GM18868 (cell line): ENCODE measurements at regions not wholly inside any gene's neighbourhood (a gene's known extent, or its start where the extent isn't known, plus 50 kb on each side); places are given as distances from the start of the nearest gene placed in this dataset.

ENCODE experiments used
- ATAC-seq: cut with Tn5 transposase; IDR thresholded peaks from one replicate; pipeline ENCODE4 v1.9.1; 2021; ENCODE audit warnings: mild to moderate bottlenecking, moderate library complexity; ENCODE audit not compliant: unreplicated experiment

- ATAC-seq, result no peak
These were observed 78.1 kb downstream of the SIK1 start for GRCh38 chr21:43348801-43349261.

GRCh38 chr21:43348170-43348766, 78.7 kb downstream of the SIK1 start:
- no peak for ATAC-seq

DNA sequence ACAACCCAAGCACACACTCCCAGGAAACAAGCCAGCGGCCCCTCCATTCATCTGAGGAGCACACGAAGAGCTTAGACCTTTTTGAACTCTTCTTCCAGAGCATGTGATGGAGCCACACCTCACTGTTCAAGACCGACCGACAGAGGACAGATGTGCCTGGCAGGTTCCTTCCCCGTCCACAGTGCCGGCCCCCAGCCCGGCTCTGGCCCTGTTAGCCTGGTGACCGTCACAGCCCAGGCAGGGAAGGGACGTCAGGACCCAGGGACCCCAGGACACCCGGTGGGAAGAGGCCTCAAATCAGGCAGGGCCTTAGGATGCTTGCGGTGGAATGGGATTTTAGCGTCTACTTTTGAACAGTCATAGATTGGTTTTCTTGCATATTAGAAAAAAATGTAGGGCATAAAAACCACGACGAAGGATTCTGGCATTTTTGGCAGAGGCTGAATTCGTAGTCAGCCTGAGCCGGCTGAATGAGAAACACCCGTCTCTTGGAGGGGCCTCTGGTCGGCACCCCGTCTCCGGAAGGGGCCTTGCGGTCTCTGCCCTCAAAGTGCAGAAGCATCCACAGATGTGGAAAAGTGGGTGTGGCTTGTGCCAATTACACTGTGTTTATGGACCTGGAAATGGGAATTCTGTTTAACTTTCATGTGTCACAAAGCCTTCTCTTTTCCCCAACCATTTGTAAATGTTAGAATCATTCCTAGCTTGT, 79.3 kb downstream of the SIK1 start:
- ATAC-seq, result no peak

- no peak for ATAC-seq
These were observed 80.4 kb downstream of the SIK1 start for GRCh38 chr21:43346551-43346950.

- no peak for ATAC-seq
These were observed 81.1 kb downstream of the SIK1 start for GRCh38 chr21:43345746-43346409.

DNA sequence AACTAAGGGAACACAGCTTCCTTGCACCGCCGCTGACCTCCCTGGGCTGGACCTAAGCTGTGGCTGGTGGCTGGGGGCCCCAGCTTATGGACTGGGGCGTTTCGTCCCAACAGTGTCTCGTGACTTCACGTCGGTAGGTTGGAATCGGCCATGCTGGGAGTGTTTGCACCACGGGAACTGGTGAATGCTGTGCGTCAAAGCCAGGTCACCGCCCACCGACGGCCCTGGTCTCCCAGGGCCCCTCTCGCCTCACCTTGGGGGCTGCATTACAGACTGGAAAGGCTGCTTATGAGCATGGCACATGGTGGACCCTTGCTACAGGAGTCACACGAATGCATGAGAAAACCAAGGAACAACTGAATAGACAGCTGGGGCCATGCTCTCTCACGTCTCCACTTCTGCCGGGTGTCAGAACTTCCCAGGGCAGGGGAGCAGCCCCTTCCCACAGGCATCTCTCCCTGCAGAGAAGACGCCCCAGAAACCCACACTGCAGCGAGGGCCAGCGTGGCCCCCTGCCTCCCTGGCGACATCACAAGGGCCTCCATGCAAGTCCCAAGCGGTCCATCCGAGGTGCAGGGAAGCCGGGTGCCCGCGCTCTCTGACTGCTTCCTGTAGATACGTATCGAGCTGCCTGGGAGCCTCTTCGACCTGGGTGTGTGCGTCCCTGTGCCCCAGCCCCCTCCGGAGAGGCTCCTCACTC, 81.7 kb downstream of the SIK1 start:
- ATAC-seq, result no peak

DNA sequence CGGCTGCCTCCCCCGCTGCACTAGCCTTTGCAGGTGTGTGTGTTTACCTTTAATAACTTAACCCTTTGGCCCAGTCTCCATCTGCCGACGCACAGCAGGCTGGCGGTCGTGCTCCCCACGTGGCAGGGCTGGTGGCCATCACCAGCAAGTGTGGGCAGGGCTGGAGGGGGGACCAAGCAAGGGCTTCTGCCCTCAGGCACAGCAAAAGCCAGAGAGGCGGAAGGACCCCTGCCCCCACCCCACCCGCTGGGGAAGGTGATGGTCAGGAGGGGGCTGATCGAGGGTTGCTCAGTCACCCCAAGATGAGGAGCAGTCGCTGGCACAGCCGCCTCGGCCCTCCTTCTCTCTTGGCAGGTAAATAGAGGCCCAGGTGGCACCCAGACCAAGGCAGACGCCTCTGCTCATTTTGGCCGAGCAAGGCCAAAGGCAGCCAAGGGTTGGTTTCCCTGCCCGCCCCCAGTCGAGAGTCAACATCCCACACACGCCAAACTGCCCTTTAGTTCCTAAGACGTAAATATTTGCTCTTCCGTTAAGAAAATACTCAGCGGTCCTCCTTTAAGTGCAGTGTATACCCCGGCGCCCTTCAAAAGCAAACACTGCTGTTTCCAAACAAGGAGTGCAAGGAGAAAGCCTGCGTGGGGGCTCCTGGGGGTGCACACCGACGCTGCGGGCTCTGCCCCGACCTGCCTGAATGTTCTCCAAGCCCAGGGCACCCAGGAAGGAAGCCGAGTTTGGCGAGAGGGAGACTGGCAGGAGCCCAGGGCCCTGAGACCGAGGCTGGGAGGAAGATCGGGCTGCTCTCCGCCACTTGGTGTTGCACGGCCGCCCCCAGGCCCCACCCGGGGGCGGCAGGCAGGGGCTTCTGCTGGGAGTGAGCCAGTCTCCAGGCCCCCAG, 82.7 kb downstream of the SIK1 start:
- ATAC-seq, result no peak

- ATAC-seq, result no peak
These were observed 83.6 kb downstream of the SIK1 start for GRCh38 chr21:43343095-43343991.

- ATAC-seq, result no peak
These were observed 84.5 kb downstream of the SIK1 start for GRCh38 chr21:43342301-43342881.

DNA sequence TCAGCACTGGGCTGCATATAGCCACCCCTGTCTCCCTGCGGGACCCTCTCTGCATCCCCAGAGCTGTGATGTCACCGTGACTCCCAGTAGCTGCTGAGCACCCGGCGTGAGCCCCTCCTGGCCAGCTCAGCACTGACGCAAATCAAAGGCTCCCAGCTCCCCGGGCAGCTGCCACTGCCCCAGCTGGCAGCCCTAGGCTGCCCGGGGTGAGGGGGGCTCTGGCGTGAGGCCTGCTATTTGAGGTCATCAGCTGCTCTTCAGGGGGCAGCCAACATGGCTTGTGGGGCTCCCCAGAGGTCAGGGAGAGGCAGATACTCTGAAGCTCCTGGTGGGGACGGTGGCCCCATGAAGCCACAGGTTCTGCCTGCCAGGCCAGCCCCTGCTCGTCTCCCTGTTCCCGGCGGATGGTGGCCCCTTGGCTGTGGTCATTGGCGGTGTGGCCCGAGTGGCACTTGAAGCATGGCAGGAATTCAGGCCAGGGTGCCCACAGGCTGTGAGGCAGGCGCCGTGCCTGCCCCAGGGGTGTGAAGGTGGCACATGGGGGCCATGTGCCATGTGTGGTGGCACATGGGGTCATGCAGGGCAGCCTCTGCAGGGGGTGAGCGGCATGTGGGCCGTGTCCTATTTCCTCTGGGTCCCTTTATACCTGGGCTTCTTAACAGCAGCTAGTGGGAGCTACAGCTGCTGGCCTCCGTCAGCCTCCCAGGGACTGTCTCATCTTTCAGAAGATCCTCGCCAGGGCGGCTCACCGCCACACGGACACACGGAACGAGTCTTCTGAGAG, 85.4 kb downstream of the SIK1 start:
- no peak for ATAC-seq

GRCh38 chr21:43340491-43341377, 86.2 kb downstream of the SIK1 start:
- no peak for ATAC-seq

DNA sequence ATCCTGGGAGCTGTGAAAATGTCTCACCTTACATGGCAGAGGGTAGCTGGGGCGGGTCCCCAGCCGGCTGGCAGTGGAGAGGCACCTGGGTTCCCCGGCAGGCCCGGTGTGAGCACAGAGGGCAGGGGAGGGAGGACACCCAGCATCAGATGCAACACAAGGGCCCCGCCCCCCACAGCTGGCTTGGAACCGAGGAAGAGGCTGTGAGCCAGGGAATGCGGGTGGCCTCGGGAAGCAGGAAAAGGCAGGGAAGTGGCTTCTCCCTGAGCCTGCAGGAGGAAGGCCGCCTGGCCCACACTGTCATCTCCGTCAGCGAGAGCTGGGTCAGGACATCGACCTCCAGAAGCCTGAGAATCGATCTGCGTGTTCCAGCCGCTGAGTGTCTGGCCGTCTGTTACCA, 87.3 kb downstream of the SIK1 start:
- no peak for ATAC-seq

DNA sequence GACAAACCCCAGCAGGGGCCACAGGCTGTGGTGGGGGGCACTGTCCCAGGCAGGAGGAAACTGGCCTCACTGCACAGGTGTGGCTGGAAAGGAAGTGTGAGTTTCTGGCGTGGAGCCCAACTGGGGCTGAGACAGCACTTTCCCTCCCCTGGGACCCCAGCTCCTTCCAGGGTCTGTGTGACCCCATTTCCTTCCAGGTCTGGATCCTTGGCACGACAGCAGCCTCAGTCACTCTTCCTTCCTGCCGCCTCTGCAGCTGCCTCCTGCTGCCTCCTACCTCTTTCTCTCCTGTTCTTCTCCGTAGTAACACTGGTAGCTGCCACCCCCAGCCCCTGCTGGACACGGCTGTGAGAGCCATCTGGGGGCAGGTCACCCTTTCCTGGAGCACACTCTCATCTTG, 88.0 kb downstream of the SIK1 start:
- ATAC-seq, result no peak

DNA sequence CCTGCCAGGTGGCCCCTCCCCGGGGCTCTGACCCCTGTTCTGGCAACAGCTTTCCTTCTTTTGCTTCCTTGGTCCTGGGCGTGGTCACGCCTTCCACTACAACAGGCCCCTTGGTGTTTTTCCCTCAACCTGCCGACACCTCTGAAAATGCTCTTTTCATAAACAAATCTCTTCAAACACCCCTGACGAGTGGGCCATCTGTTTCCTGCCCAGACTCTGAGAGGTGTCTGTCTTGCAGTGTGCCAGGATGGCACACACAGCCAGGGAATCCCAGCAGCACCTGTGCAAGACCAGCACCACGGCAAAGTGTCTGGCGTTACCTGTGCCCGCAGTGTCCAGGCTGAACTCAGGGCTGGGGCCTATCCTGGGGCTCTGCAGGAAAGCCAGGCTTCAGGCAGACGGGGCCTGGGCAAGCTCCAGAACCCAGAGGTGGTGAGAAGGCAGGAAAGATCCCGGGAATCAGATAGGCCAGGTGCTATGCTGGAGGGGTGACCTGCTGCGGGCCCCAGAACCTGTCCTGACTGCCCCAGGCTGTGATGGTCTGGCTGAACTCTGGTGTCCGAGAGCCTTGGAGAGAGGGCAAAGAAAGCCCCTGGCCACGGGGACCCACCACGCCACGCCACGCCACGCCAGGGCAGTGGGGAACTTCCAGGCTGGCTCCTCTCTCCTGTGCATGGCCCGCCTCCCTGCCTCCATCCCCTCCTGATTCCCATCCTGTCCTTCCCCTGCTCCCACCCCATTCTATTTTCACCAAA, 88.9 kb downstream of the SIK1 start:
- no peak for ATAC-seq

GRCh38 chr21:43335119-43335518, 91.8 kb downstream of the SIK1 start:
- ATAC-seq, result no peak

- no peak for ATAC-seq
These were observed 92.5 kb downstream of the SIK1 start for GRCh38 chr21:43334214-43334958.
